ENCODE measurements at regions not wholly inside any gene's neighbourhood (a gene's known extent, or its start where the extent isn't known, plus 50 kb on each side); places are given as distances from the start of the nearest gene placed in this dataset.
"Not testable (repeated sequence)": the region's sequence is repeated elsewhere in the genome, so short reads cannot be mapped to it uniquely, and the experiment has no call there.

DNA sequence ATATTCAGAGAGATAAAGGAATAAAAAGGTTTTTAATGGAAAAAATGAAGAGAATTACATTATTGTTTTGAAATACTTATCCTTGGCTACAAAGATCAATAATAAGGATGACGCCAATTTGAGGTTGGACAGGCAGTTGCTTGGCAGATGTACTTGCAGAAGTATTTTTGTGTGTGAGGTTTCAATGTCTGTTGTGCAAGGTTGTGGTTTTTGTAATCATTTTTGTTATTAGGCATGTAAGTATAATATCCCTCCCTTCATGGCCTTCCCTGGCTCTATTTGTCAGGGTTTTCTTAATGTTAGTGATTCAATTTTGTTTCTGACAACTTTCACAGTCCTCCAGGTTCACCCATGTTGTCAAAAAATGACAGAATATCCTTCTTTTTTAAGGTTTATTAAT is 105.9 kb downstream of the OTOL1 start:
- no peak for DNase-seq

DNA sequence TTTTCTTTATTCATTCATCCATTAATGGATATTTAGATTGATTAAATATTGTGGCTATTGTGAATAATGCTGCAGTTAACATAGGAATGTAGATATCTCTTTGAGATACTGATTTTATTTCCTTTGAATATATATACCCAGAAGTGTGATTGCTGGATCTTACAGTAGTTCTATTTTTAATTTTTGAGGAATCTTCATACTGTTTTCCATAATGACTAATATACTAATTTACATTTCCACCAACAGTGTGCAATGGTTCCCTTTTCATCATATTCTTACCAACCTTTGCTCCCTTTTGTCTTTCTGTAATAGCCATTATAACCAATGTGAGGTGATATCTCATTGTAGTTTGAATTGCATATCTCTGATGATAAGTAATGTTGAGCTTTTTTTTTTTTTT is 106.3 kb downstream of the OTOL1 start:
- DNase-seq: no peak

DNA sequence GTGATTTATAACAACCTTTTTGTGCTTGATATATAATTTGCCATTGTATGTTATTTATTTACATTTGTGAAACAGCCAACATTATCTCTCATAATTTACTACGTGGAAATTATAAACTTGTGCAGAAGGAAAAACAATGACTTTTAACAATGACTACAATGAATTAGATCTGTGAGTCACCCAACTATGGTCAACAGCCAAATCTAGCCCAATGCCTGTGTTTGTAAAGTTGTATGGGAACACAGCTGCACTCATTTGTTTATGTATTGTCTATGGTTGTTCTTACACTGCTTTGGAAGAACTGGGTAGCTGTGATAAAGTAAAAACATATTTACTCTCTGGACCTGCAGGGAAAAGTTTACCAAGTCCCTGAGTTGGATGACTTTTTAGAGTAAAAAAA is 110.4 kb downstream of the OTOL1 start:
- DNase-seq: no peak

DNA sequence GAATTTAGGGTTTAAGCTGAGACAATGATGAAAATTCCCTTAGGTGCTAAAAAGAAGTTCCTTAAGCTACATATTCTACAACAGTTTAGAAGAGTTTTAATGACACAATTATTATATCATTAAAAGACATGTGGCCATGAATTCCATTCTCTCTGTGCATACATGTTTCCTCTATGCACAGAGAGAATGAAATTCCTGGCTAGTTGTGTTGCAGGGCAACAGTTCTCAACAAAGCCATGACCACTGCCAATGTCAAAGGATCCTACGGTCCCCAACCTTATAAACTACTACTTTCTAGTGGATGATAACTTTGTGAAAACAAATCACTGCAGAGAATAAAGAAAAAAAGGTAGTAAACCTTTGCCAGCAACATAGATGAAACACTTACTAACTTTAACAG is 122.7 kb downstream of the OTOL1 start:
- no peak for DNase-seq

DNA sequence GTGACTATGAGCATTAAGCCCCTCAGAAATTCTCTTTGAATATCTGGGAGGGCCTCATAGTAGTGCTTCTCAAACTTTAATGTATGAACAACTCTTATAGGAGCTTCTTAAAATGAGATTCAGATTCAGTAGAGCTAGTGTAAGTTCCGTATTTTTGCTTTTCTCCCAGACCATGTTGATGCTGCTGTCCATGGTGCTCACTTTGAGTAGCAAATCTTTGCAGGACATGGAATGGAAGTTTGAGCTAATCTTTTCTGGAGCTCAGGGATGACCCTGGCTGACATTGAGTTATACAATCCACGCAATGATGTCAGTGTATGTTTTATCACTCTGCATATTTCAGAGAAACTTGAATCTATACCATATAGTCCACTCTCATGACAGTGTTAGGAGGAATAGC is 134.2 kb downstream of the OTOL1 start:
- DNase-seq: no peak

DNA sequence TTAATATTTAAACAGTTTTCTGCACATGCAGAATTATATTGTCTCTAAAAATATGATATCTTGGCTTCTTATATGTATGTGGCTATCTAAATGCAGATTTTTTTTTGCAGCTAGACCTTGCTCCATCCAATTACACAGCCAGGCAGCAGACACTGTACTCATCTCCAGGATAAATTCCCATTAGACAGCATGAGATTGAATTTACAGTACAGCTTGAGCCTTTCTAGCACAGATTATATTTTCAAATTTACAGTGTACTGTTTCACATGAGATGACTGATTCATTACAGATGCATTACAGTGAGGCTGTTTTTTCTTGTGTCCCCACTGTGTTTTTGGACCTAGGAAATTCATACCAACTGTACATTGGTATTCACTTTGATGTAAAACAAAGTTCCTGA is 134.9 kb downstream of the OTOL1 start:
- no peak for DNase-seq

DNA sequence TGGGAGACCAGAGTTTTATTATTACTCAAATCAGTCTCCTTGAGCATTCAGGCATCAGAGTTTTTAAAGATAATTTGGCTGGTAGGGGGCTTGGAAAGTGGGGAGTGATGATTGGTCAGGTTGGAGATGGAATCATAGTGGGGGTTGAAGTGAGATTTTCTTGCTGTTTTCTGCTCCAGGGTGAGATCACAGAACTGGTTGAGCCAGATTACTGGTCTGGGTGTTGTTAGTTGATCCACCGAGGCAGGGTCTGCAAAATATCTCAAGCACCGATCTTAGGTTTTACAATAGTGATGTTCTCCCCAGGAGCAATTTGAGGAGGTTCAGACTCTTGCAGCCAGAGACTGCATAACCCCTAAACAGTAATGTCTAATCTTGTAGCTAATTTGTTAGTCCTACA is 141.0 kb downstream of the OTOL1 start:
- no peak for DNase-seq

DNA sequence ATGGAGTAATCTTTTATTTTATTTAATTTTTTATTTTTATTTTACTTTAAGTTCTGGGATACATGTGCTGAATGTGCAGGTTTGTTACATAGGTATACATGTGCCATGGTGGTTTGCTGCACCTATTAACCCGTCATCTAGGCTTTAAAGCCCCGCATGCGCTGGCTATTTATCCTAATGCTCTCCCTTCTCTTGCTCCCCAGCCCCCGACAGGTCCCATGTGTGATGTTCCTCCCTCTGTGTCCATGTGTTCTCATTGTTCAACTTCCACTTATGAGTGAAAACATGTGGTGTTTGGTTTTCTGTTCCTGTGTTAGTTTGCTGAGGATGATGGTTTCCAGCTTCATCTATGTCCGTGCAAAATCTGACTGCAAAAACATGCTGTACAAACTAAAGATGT is 142.5 kb downstream of the OTOL1 start:
- not testable (repeated sequence) for DNase-seq

DNA sequence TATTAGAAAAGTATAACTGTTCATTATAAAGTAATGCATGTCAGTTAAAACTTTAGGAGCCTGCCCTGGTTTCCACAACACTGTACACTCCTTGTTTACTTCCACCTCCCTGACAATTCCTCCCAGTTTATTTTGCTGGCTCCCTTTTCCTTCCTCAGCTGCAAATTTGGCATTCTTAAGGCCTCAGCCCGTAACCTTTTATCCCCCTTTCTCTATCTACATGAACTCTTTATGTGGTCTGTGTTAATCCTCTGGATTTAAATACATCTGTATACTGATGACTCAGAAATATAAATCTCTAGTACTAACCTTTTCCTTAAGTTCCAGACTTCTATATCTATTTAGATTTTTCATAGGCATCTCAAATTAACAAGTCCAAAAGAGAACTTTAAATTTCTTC is 143.6 kb downstream of the OTOL1 start:
- no peak for DNase-seq

DNA sequence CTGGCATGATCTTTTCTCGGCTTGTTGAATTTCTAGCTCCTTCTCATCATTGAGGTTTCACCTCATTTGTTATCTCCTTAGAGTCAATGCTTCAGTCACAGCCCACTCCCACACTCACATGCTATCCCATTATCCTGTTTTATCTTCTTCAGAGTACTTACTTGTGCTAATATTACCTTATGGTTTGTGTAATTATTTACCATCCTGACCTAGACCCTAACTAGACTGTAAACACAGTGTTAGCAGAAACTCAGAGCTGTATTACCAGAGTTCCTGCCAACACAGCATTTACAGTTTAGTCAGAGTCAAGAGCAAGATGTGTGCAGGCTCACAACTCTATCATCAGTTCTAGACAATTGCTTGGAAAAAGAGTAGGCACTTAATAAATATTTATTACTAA is 144.7 kb downstream of the OTOL1 start:
- DNase-seq: no peak

DNA sequence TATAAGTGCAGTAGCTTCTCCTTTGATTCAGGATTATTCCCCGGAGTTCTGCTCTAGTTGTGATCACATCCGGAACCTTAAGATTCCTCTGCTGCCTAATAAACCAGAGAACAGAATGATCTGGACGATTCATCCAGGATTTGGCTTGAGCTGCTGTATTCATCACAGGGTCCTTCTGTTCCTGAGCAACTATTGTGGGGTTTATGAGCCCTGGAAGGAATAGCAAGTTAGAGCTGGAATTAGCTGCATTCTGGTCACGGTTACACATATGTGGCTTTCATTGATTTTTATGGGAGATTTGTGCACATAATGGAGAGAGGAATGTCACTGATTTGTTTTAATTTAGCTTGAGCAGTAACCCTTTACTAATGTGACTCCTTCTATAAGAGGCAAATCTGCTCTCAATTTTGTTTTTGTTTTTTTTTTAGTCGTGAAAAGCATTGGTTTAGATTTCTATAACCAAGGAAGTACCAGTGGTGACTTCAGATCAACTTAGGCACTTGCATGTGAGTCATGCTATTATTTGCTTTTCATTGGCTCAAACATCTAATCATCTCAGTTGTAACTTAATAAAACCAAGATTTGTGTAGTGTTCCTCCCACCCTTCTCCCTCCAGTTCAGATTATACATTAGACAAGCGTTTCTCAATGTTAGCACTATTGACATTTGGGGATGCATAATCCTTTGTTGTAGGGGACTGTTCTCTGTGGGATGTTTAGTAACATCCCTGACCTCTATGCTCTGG is 148.5 kb downstream of the OTOL1 start:
- DNase-seq: no peak

DNA sequence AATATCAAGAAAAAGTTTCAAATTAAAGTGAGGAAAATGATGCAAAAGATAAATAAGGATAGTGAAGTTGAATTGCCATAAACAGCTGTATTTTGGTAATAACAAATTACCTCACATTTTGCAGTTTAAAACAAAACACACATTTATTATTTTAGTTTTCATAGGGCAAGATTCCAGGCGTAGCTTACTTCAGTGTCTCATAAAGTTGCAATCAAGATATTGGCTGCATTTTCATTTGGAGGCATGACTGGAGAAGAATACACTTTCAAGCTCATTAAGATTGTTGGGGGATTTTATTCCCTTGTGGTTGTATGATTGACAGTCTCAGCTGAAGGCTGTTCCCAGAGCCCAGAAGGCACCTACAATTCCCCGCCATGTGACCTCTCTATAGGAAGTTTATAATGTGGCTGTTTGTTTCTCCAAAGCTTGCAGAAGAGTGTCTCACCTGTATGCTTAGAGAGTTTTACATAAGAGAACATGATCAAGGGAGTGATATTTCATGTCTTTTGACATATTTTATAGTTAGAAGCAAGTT is 151.4 kb downstream of the OTOL1 start:
- no peak for DNase-seq

DNA sequence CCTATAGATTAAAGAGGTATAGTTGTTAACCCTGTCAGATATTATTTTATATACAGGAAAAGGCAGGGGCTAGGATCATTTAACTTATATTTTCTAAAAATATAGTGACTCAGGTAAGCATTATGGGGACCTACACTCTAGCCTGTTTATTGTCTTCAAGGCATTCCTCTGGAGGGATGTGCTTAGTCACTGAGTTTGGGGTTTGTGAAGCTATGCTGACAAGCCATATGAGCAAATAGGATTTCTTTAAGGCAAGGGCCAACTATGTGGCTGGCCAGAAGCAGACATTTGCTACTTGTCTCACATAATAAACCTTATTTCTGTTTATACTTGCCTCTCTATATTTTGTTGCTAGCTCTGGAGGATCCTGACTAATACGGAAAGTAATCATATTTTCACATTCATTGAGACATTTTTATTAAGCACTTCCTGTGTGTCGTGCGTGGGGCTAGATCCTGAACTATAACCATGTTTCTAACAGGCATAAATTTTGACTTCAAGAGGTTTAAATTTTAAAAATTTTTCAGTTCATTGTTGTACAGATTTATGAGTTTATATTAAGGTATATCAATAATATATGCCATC is 153.4 kb downstream of the OTOL1 start:
- no peak for DNase-seq

DNA sequence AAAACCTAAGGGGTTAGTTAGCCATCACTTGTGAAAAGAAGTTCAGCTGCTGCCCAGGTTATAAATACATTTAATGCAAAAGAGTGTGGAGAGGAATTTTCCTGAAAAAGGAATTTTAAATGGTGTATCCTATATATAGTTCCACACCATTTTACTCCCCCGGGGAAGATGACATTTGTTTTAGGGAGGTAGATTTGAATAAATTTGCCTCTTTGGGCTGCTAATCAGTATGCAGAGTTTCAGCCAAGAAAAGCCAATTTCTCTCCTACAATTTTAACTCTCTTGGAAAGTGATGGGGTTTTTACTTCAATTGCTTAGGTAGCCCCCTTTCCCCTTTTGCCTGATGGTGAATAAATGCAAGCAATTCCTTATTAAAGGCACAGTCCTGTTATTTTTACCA is 161.2 kb downstream of the OTOL1 start:
- DNase-seq: no peak

DNA sequence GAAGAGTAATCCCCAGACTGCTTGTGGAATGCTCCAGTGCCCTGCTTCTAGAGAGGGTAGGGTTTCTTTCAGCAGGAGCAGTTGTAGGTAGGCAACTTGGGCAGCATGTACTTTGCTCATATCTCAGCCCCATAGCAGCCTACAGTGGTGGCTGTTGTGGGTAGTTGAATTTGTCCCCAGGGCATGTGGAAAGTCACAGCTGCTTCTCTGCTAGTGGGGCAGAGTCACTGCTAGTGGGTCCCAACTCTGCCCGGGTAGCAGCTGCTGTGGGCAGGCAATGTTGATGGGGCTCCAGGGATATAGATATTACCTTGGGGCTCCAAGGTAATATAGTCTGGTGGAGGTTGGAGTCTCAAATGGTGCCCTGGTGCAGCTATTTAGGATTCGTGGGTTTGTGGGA is 174.5 kb downstream of the OTOL1 start:
- no peak for DNase-seq

DNA sequence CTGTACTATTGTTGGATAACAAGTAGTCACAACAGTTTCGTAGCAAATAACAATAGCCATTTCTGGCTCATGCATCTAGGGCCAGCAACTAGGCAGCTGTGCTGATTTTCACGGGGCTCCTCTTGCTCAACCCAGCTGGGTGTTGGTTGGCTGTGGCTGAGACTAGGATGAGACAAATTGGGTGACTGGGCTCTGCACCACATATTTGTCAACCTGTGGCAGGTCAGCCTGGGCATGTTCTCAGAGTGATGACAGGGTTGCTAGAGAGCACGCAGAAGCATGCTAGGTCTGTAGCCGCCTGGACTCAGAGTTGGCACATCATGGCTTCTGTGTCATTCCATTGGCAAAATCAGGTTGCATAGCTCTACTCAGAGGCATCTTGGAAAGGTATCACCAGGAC is 175.9 kb downstream of the OTOL1 start:
- DNase-seq: no peak

DNA sequence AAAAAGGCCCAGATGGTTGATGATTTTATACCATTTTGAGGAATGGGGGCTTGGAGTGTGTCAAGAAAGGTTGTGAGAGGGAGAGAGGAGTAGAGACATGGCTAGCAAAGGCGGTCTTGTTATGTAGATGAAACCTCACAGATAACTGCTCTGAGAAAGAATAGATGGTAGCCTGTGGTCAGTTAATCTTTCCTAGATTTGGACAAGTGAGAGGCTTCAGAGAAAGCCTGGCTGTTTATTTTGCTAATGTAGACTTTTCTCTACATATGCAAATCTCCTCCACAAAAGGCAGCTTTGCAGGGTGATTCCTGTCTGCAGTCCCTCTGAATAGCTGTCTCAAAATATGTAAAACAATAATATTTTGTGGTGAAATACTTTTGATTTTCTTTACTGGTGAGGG is 177.3 kb downstream of the OTOL1 start:
- no peak for DNase-seq

DNA sequence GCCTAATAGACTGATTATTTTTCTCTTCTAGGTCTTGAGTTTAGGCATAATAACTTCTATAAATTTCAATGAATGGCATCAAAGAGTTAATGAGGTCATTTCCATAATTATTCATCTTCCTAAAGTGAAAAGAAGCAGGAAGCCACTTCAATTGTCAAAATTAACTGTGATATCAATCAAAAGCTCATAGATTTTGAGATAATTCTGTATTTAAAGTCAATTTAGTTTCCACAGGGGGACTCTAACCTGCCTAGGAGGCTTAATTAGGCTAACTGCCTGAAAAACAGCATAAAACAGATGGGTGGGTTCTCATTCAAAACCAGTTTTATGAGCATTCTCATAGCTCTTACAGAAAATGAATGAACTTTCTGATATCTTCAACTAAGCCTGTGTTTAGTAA is 177.8 kb downstream of the OTOL1 start:
- no peak for DNase-seq

DNA sequence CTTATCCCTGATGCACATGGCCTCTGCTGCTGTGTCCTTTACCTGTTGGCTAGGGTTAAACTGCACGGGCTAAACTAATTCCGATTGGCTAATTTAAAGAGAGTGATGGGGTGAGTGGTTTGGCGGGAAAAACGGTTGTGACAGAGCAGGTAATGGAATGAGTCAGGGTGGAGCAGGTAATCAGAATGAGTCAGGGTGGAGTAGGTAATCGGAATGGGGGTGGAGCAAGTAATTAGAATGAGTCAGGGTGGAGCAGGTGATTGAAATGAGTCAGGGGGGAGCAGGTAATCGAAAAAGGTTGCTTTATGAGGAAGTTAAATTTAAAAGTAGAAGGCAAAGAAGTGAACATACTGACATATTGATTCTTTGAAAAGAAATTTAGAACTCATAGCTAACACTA is 185.2 kb downstream of the OTOL1 start:
- DNase-seq: not testable (repeated sequence)

DNA sequence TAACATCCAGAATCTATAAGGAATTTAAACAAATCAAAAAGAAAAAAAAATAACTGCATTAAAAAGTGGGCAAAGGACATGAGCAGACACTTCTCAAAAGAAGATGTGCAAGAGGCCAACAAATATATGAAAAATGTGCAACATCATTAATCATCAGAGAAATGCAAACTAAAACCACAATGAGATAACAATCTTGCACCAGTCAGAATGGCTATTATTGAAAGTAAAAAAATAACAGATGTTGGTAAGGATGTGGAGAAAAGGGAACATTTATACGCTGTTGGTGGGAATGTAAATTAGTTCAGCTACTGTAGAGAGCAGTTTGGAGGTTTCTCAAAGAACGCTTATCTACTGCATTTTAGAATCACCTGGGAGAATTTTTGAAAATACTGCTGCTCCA is 186.1 kb downstream of the OTOL1 start:
- DNase-seq: no peak

DNA sequence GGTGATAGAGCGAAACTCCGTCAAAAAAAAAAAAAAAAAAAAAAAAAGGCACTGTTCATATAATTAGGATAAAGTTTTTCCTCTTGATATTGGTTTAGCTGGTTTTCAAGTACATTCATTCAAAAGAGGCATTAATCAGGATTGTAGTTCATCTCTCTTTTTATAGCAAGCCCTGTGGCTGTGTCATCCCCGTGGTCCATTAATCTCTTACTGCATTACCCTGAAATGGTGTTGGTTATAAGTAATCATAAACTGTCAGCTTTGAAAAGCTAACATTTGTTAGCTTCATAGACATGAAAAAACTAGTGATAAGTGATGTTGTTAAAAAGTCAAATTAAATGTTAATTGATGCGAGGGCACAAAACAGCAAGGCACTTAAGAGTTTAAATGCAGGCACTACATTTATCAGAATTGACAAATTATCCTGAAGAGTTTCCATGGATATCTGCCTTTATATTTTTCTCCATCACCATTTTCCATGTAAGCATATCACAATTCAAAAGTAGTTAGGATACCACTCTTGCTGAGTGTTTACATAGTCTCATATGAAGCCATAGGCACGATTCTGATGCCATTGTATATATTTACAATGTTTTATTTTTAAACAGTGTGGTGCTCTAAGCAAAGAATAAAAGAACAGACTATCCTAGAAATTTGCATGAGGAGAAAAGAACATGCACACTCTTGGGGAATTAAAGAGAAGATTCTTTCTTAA is 193.1 kb downstream of the OTOL1 start:
- no peak for DNase-seq

DNA sequence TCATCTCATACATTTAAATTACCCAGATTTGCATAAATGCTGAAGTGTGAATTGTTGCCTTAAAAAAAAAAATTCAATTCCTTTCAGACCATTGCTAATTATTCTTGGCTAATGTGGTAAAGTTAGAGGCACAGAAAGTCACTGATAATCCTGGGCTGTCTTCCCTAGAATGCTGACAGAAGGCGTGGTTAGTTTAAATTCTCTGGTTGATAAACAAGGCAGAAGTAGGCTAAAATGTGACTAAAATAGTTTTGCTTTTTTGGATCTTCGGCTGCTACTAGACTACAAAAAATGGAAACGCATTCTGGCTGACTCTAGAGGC is 193.7 kb downstream of the OTOL1 start:
- no peak for DNase-seq

DNA sequence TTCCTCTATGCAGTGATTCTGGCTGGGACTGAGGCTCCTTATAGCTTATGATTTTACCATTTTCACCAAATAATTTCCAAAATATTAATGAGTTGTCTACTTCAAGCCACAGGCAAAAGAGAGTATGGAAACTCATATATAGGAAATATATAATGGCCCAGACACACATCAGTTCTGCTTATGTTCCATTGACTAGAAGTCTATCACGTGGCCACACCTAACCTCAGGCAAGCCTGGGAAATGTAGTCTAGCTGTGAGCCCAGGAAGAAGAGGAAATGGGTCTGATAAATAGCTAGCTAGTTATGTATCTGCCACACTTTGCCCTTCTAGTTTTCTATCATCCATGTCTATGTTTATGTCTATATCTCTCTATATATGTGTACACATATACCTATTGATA is 195.1 kb downstream of the OTOL1 start:
- no peak for DNase-seq
